Esophagus squamous epithelium (tissue), 5 donors: ENCODE measurements at regions not wholly inside any gene's neighbourhood (a gene's known extent, or its start where the extent isn't known, plus 50 kb on each side); places are given as distances from the start of the nearest gene placed in this dataset.

Source experiments
- DNase-seq: peaks from one replicate; lab custom pipeline; 2025; lab: John Stamatoyannopoulos, UW
- H3K27ac ChIP-seq, 4 donors: fragments of 200-600 bp; sonication (generic); one replicate each; pipeline ENCODE4 v1.5.1; 2016 to 2019; ENCODE audit warnings: mild to moderate bottlenecking in 1 of 4
- H3K27me3 ChIP-seq, 4 donors: fragments of 200-600 bp; sonication (generic); 1 replicate in 3 of 4; 2 replicates in 1 of 4; pipeline versions ENCODE4 v1.5.1 to v1.6.0; 2017 to 2021; ENCODE audit warnings: antibody characterized with exemption in 1 of 4
- H3K36me3 ChIP-seq, 3 donors: fragments of 200-600 bp; sonication (generic); one replicate each; pipeline ENCODE4 v1.5.1; 2016 to 2019
- H3K4me1 ChIP-seq, 3 donors: fragments of 200-600 bp; sonication (generic); one replicate each; pipeline ENCODE4 v1.5.1; 2017 to 2019
- H3K4me3 ChIP-seq, 4 donors: fragments of 200-600 bp; sonication (generic); 1 replicate in 3 of 4; 2 replicates in 1 of 4; pipeline ENCODE4 v1.5.1; 2016 to 2019; ENCODE audit warnings: mild to moderate bottlenecking in 2 of 4, moderate library complexity in 1 of 4
- H3K9me3 ChIP-seq, 3 donors: fragments of 200-600 bp; sonication (generic); one replicate each; pipeline ENCODE4 v1.5.1; 2016 to 2019
- POLR2A ChIP-seq, 4 donors: fragments of 450-650 bp; IDR thresholded peaks; one replicate each; pipeline ENCODE4 v1.6.1; 2017; ENCODE audit warnings: antibody characterized with exemption in 4 of 4, mild to moderate bottlenecking in 4 of 4, moderate library complexity in 3 of 4
- WGBS, 2 donors: methylation state at CpG; one replicate each; pipeline ENCODE4 v1.1.5; 2018; 5-methylcytosine and 5-hydroxymethylcytosine counted together
- intact Hi-C: fragments of 100-400 bp; cut with DNase I; formaldehyde crosslinking; loops from one replicate; pipeline ENCODE4 v1.15.0; 2022
- TF ChIP-seq, protein P1 (sequence below), 6 experiments: fragments of 450-650 bp in 4 of 6; fragments of 200-600 bp in 2 of 6; sonication (generic) in 2 of 6; IDR thresholded peaks; one replicate each; pipeline ENCODE4 v1.5.1; 2016 to 2019; ENCODE audit warnings: antibody characterized with exemption in 6 of 6, mild to moderate bottlenecking in 4 of 6, moderate library complexity in 4 of 6
- donor health status: DM: yes; HTN: yes; CAD: no.

GRCh38 chr12:39044754-39045153, 139.4 kb upstream of the CPNE8 start:
- no peak for DNase-seq
- WGBS, 2 donors: 41 to 47% methylated on average over 3 of the region's 3 CpGs
- Histone ChIP-seq H3K36me3 (no peaks in the 10 kb centered on the region), H3K4me3 (no peak overlapping the region), H3K27me3 (no peaks in the 10 kb centered on the region), H3K4me1 (no peaks in the 10 kb centered on the region), H3K9me3 (no peaks in the 10 kb centered on the region), H3K27ac (no peak overlapping the region)
- intact Hi-C loops: no loop called here
- TF ChIP-seq, protein P1, sequence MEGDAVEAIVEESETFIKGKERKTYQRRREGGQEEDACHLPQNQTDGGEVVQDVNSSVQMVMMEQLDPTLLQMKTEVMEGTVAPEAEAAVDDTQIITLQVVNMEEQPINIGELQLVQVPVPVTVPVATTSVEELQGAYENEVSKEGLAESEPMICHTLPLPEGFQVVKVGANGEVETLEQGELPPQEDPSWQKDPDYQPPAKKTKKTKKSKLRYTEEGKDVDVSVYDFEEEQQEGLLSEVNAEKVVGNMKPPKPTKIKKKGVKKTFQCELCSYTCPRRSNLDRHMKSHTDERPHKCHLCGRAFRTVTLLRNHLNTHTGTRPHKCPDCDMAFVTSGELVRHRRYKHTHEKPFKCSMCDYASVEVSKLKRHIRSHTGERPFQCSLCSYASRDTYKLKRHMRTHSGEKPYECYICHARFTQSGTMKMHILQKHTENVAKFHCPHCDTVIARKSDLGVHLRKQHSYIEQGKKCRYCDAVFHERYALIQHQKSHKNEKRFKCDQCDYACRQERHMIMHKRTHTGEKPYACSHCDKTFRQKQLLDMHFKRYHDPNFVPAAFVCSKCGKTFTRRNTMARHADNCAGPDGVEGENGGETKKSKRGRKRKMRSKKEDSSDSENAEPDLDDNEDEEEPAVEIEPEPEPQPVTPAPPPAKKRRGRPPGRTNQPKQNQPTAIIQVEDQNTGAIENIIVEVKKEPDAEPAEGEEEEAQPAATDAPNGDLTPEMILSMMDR (IDR thresholded peaks at IDR 0.05): no peak
- no peak for TF ChIP-seq POLR2A (IDR thresholded peaks at IDR 0.05)

- intact Hi-C loops: no loop called here
- 41 to 47% methylated on average over 2 of the region's 2 CpGs for WGBS, 2 donors
- TF ChIP-seq POLR2A (IDR thresholded peaks at IDR 0.05): no peak
- TF ChIP-seq, protein P1 (IDR thresholded peaks at IDR 0.05): no peak
These were observed 138.0 kb upstream of the CPNE8 start for GRCh38 chr12:39043424-39043822.

DNA sequence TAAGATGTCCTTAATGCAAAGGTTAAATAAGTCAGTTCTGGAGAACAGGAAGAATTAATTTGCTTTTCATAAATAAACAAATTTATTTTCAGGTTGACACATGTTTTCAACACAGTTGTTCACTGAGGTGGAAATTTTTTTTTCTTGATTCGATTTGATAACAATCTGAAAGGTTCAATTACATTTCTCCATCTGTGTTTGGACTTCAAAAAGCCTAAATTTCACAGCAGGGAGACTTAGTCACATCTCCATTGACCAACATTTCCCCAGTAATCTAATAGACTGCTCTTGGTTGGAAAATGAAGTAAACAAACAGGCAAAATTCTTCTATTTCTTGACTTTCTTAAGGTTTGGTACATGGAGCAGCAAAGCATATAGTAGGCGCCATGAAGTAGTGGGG, 134.9 kb upstream of the CPNE8 start:
- DNase-seq: no peak
- Histone ChIP-seq H3K9me3 (no peaks in the 10 kb centered on the region), H3K36me3 (no peaks in the 10 kb centered on the region), H3K27me3 (no peaks in the 10 kb centered on the region), H3K4me3 (no peak overlapping the region), H3K27ac (no peak overlapping the region), H3K4me1 (no peaks in the 10 kb centered on the region)
- intact Hi-C loops: no loop called here
- TF ChIP-seq, protein P1 (IDR thresholded peaks at IDR 0.05): no peak
- TF ChIP-seq POLR2A (IDR thresholded peaks at IDR 0.05): no peak
- WGBS, 2 donors: 54 to 67% methylated on average over 2 of the region's 2 CpGs

More at GRCh38 chr12:39043424-39043822, 138.0 kb upstream of the CPNE8 start:
- no peak for DNase-seq
- no peak overlapping the region for H3K27ac ChIP-seq
- no peak overlapping the region for H3K4me3 ChIP-seq
- H3K36me3 ChIP-seq: no peaks in the 10 kb centered on the region
- H3K9me3 ChIP-seq: no peaks in the 10 kb centered on the region
- no peaks in the 10 kb centered on the region for H3K4me1 ChIP-seq
- H3K27me3 ChIP-seq: no peaks in the 10 kb centered on the region

DNA sequence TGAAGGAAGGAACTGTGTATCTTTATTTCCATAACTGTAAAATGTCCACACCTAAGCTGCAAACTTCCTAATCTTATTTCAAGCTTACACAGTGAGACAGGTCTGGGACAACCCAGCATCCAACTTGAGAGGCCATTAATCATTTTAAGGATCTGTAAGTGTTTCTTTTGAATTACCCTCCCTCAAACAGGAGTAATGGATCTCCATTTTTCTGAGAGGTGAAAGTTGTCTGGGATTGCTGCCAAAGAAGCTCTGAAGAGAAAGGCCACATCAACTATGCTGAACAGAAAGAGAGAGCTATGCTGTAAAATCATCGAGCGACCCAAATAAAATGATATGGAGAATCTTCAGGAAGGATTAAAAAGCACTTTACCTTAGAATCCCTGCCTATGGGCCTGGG, 131.7 kb upstream of the CPNE8 start:
- no peaks in the 10 kb centered on the region for H3K4me1 ChIP-seq
- no peaks in the 10 kb centered on the region for H3K9me3 ChIP-seq
- H3K4me3 ChIP-seq: no peak overlapping the region
- H3K27ac ChIP-seq: no peak overlapping the region
- 48 to 68% methylated on average over 2 of the region's 2 CpGs for WGBS, 2 donors
- TF ChIP-seq POLR2A (IDR thresholded peaks at IDR 0.05): no peak
- TF ChIP-seq, protein P1 (IDR thresholded peaks at IDR 0.05): no peak
- no peak for DNase-seq
- intact Hi-C loops: no loop called here
- H3K27me3 ChIP-seq: no peaks in the 10 kb centered on the region
- no peaks in the 10 kb centered on the region for H3K36me3 ChIP-seq

DNA sequence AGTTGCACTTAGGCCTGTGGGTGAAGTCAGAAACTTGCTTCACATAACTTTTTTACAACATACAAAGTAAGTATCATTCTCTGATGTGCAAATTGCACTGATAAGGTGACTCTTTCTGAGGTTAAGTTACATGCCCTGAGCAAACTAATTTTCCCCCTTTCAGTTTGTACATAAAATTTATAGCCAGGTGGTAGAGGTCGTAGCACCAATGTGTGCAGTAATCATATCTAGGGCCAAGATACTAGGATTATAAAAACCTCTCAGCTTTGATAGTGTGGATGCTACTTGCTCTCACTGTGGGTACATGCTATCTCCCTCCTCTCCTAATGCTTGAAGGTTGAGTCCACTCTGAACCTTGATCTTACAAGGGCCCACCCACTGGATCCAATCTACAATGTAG, 130.7 kb upstream of the CPNE8 start:
- DNase-seq: no peak
- Histone ChIP-seq H3K36me3 (no peaks in the 10 kb centered on the region), H3K4me3 (no peak overlapping the region), H3K27me3 (no peaks in the 10 kb centered on the region), H3K4me1 (no peaks in the 10 kb centered on the region), H3K27ac (no peak overlapping the region), H3K9me3 (no peaks in the 10 kb centered on the region)
- 69 to 79% methylated on average over 1 of the region's 1 CpG for WGBS, 2 donors
- no peak for TF ChIP-seq POLR2A (IDR thresholded peaks at IDR 0.05)
- TF ChIP-seq, protein P1 (IDR thresholded peaks at IDR 0.05): no peak
- intact Hi-C loops: no loop called here
